ENCODE measurements at regions not wholly inside any gene's neighbourhood (a gene's known extent, or its start where the extent isn't known, plus 50 kb on each side); places are given as distances from the start of the nearest gene placed in this dataset.

- TF ChIP-seq, protein P1, sequence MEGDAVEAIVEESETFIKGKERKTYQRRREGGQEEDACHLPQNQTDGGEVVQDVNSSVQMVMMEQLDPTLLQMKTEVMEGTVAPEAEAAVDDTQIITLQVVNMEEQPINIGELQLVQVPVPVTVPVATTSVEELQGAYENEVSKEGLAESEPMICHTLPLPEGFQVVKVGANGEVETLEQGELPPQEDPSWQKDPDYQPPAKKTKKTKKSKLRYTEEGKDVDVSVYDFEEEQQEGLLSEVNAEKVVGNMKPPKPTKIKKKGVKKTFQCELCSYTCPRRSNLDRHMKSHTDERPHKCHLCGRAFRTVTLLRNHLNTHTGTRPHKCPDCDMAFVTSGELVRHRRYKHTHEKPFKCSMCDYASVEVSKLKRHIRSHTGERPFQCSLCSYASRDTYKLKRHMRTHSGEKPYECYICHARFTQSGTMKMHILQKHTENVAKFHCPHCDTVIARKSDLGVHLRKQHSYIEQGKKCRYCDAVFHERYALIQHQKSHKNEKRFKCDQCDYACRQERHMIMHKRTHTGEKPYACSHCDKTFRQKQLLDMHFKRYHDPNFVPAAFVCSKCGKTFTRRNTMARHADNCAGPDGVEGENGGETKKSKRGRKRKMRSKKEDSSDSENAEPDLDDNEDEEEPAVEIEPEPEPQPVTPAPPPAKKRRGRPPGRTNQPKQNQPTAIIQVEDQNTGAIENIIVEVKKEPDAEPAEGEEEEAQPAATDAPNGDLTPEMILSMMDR (IDR thresholded peaks at IDR 0.05; ENCODE audit: low read depth, low read length), result no peak
- no peak for TF ChIP-seq EZH2phosphoT487 (IDR thresholded peaks at IDR 0.05; ENCODE audit: low read depth)
These were observed 116.1 kb upstream of the ATF7IP start for GRCh38 chr12:14249368-14249767.

Measured in OCI-LY3 (cell line).